ENCODE measurements at regions not wholly inside any gene's neighbourhood (a gene's known extent, or its start where the extent isn't known, plus 50 kb on each side); places are given as distances from the start of the nearest gene placed in this dataset.

DNA sequence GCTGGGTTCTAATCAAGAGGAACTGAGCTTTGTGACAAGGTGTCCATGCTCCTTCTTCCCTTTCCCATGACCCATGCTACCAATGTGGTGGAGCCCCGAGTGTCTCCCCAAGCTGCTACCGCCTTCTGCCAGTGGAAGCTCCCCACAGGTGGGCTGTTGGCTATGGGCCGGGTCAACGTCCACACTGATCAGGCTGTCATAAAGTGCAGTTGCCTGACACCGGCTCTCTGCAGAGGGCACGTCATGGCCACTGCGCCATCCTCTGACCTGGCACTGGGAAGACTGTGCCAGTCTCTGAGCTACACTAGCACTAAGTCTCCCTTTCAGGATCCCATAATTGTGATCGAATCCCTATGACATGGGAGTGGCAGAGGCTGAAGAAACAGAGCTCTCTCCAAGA, 192.3 kb downstream of the USP12 start:
- TF ChIP-seq, protein P1, sequence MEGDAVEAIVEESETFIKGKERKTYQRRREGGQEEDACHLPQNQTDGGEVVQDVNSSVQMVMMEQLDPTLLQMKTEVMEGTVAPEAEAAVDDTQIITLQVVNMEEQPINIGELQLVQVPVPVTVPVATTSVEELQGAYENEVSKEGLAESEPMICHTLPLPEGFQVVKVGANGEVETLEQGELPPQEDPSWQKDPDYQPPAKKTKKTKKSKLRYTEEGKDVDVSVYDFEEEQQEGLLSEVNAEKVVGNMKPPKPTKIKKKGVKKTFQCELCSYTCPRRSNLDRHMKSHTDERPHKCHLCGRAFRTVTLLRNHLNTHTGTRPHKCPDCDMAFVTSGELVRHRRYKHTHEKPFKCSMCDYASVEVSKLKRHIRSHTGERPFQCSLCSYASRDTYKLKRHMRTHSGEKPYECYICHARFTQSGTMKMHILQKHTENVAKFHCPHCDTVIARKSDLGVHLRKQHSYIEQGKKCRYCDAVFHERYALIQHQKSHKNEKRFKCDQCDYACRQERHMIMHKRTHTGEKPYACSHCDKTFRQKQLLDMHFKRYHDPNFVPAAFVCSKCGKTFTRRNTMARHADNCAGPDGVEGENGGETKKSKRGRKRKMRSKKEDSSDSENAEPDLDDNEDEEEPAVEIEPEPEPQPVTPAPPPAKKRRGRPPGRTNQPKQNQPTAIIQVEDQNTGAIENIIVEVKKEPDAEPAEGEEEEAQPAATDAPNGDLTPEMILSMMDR (conservative IDR thresholded peaks at IDR 0.05; ENCODE audit: low read depth, low read length), result no peak
- TF ChIP-seq EZH2 (IDR thresholded peaks at IDR 0.05; ENCODE audit: borderline replicate concordance, low read depth, low read length, poor library complexity, severe bottlenecking), result no peak
